GM18861 (cell line): ENCODE measurements at regions not wholly inside any gene's neighbourhood (a gene's known extent, or its start where the extent isn't known, plus 50 kb on each side); places are given as distances from the start of the nearest gene placed in this dataset.
"Not testable (repeated sequence)": the region's sequence is repeated elsewhere in the genome, so short reads cannot be mapped to it uniquely, and the experiment has no call there.

Experiments
- ATAC-seq: cut with Tn5 transposase; IDR thresholded peaks from one replicate; pipeline ENCODE4 v1.9.1; 2021; ENCODE audit not compliant: unreplicated experiment

GRCh38 chr20:47927944-47928343 is 142.7 kb upstream of the SULF2 start:
- ATAC-seq = no peak

- ATAC-seq = no peak
Measured at GRCh38 chr20:47927385-47927851, 142.1 kb upstream of the SULF2 start.

GRCh38 chr20:47926731-47927130 is 141.4 kb upstream of the SULF2 start:
- ATAC-seq = no peak

GRCh38 chr20:47925593-47925992 is 140.3 kb upstream of the SULF2 start:
- no peak for ATAC-seq

- ATAC-seq = no peak
Measured at GRCh38 chr20:47922269-47922668, 137.0 kb upstream of the SULF2 start.

- ATAC-seq = not testable (repeated sequence)
Measured at GRCh38 chr20:47921829-47922228, 136.5 kb upstream of the SULF2 start.

GRCh38 chr20:47921408-47921807 is 136.1 kb upstream of the SULF2 start:
- no peak for ATAC-seq

GRCh38 chr20:47917549-47918070 is 132.3 kb upstream of the SULF2 start:
- ATAC-seq = no peak

GRCh38 chr20:47915495-47915894 is 130.2 kb upstream of the SULF2 start:
- no peak for ATAC-seq

GRCh38 chr20:47914792-47915191 is 129.5 kb upstream of the SULF2 start:
- no peak for ATAC-seq

GRCh38 chr20:47912786-47913501 is 127.7 kb upstream of the SULF2 start:
- ATAC-seq = not testable (repeated sequence)

GRCh38 chr20:47912165-47912564 is 126.9 kb upstream of the SULF2 start:
- ATAC-seq = not testable (repeated sequence)

GRCh38 chr20:47909696-47910369 is 124.6 kb upstream of the SULF2 start:
- not testable (repeated sequence) for ATAC-seq

- ATAC-seq = not testable (repeated sequence)
Measured at GRCh38 chr20:47908361-47909035, 123.2 kb upstream of the SULF2 start.

GRCh38 chr20:47907951-47908350 is 122.7 kb upstream of the SULF2 start:
- not testable (repeated sequence) for ATAC-seq

- no peak for ATAC-seq
Measured at GRCh38 chr20:47907031-47907675, 121.9 kb upstream of the SULF2 start.

- no peak for ATAC-seq
Measured at GRCh38 chr20:47906348-47906660, 121.0 kb upstream of the SULF2 start.

GRCh38 chr20:47905628-47906347 is 120.5 kb upstream of the SULF2 start:
- ATAC-seq = no peak

GRCh38 chr20:47903009-47903408 is 117.7 kb upstream of the SULF2 start:
- ATAC-seq = not testable (repeated sequence)

- ATAC-seq = not testable (repeated sequence)
Measured at GRCh38 chr20:47899313-47899712, 114.0 kb upstream of the SULF2 start.

GRCh38 chr20:47897461-47897860 is 112.2 kb upstream of the SULF2 start:
- ATAC-seq = no peak
